ENCODE measurements at regions not wholly inside any gene's neighbourhood (a gene's known extent, or its start where the extent isn't known, plus 50 kb on each side); places are given as distances from the start of the nearest gene placed in this dataset.

- TF ChIP-seq, protein P1, sequence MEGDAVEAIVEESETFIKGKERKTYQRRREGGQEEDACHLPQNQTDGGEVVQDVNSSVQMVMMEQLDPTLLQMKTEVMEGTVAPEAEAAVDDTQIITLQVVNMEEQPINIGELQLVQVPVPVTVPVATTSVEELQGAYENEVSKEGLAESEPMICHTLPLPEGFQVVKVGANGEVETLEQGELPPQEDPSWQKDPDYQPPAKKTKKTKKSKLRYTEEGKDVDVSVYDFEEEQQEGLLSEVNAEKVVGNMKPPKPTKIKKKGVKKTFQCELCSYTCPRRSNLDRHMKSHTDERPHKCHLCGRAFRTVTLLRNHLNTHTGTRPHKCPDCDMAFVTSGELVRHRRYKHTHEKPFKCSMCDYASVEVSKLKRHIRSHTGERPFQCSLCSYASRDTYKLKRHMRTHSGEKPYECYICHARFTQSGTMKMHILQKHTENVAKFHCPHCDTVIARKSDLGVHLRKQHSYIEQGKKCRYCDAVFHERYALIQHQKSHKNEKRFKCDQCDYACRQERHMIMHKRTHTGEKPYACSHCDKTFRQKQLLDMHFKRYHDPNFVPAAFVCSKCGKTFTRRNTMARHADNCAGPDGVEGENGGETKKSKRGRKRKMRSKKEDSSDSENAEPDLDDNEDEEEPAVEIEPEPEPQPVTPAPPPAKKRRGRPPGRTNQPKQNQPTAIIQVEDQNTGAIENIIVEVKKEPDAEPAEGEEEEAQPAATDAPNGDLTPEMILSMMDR (IDR thresholded peaks at IDR 0.05; ENCODE audit: insufficient read depth, low read depth, low read length) = no peak
- TF ChIP-seq EZH2 (IDR thresholded peaks at IDR 0.05; ENCODE audit: insufficient read depth, low read length) = no peak
These were observed 479.3 kb upstream of the KLF6 start for GRCh38 chr10:4264209-4264865.
